Kidney (tissue), 13 donors: ENCODE measurements at regions not wholly inside any gene's neighbourhood (a gene's known extent, or its start where the extent isn't known, plus 50 kb on each side); places are given as distances from the start of the nearest gene placed in this dataset.

Experiments used
- DNase-seq, 5 donors: peaks; one replicate each; pipeline ENCODE4 v3.0.0-alpha.2; 2013 to 2020
- FAIRE-seq: peaks from 2 replicates; lab custom pipeline; 2012; peaks lifted over from hg19 to GRCh38; lab: Jason Lieb, UNC
- H3K27ac ChIP-seq, 2 donors: one replicate each; pipeline ENCODE4 v1.7.0; 2013; ENCODE audit warnings: low read depth in 2 of 2, low read length in 2 of 2, inconsistent platforms in 1 of 2
- H3K27me3 ChIP-seq: one replicate; pipeline ENCODE4 v1.7.1; 2013; ENCODE audit warnings: low read length, inconsistent platforms; ENCODE audit not compliant: control insufficient read depth, insufficient read depth
- H3K36me3 ChIP-seq, 3 donors: one replicate each; pipeline versions ENCODE4 v1.7.0 to v1.7.1; 2013; ENCODE audit warnings: low read length in 3 of 3, control low read depth in 1 of 3, inconsistent platforms in 1 of 3; ENCODE audit not compliant: insufficient read depth in 3 of 3, control insufficient read depth in 2 of 3
- H3K4me1 ChIP-seq, 3 donors: one replicate each; pipeline versions ENCODE4 v1.7.0 to v1.7.1; 2013; ENCODE audit warnings: low read length in 3 of 3, inconsistent platforms in 1 of 3, low read depth in 1 of 3; ENCODE audit not compliant: control insufficient read depth in 2 of 3, insufficient read depth in 2 of 3
- H3K4me3 ChIP-seq, 3 donors: one replicate each; pipeline versions ENCODE4 v1.7.0 to v1.8.1; 2013; ENCODE audit warnings: low read length in 3 of 3, control low read depth in 1 of 3, inconsistent platforms in 1 of 3
- H3K9ac ChIP-seq, 3 donors: one replicate each; pipeline versions ENCODE4 v1.7.0 to v1.7.1; 2013; ENCODE audit warnings: low read length in 3 of 3, control low read depth in 1 of 3, inconsistent platforms in 1 of 3
- H3K9me3 ChIP-seq, 3 donors: one replicate each; pipeline versions ENCODE4 v1.7.0 to v1.7.1; 2013; ENCODE audit warnings: low read length in 3 of 3, control low read depth in 1 of 3, inconsistent platforms in 1 of 3; ENCODE audit not compliant: control insufficient read depth in 2 of 3, insufficient read depth in 1 of 3
- CTCF ChIP-seq: IDR thresholded peaks from 3 replicates; pipeline ENCODE4 v1.5.1; 2012; ENCODE audit warnings: mild to moderate bottlenecking, moderate library complexity, borderline replicate concordance; ENCODE audit not compliant: insufficient read depth; ENCODE audit errors: extremely low read depth
- intact Hi-C: fragments of 100-400 bp; cut with DNase I; formaldehyde crosslinking; loops from one replicate; pipeline ENCODE4 v1.11.1; 2022
- donor health status: control.
- donor health status: control.
- donor health status: control.
- donor health status: control.
- donor health status: control.
- donor health status: DM: yes; HTN: yes; CAD: no.
- donor health status: Normal renal cell carcinoma (clear cell type).

- DNase-seq: no peak
- no peaks in the 10 kb centered on the region for H3K9me3 ChIP-seq
- H3K9ac ChIP-seq: no peak overlapping the region
- H3K27ac ChIP-seq: no peak overlapping the region
- intact Hi-C loops: no loop called here
- TF ChIP-seq CTCF: no peak
- H3K4me3 ChIP-seq: no peak overlapping the region
- no peak for FAIRE-seq
- H3K4me1 ChIP-seq: no peaks in the 10 kb centered on the region
- no peaks in the 10 kb centered on the region for H3K27me3 ChIP-seq
- no peaks in the 10 kb centered on the region for H3K36me3 ChIP-seq
These were observed 451.6 kb downstream of the TLE1 start for GRCh38 chr9:81237565-81238231.

- Histone ChIP-seq H3K27ac (no peak overlapping the region), H3K9ac (no peak overlapping the region), H3K27me3 (no peaks in the 10 kb centered on the region), H3K4me3 (no peak overlapping the region), H3K4me1 (no peaks in the 10 kb centered on the region), H3K36me3 (no peaks in the 10 kb centered on the region), H3K9me3 (no peaks in the 10 kb centered on the region)
- FAIRE-seq: no peak
- intact Hi-C loops: no loop called here
- TF ChIP-seq CTCF: no peak
- no peak for DNase-seq
These were observed 454.3 kb downstream of the TLE1 start for GRCh38 chr9:81234924-81235610.

- TF ChIP-seq CTCF: no peak
- Histone ChIP-seq H3K9me3 (no peaks in the 10 kb centered on the region), H3K27ac (no peak overlapping the region), H3K4me3 (no peak overlapping the region), H3K4me1 (no peaks in the 10 kb centered on the region), H3K9ac (no peak overlapping the region), H3K36me3 (no peaks in the 10 kb centered on the region), H3K27me3 (no peaks in the 10 kb centered on the region)
- intact Hi-C loops: no loop called here
- FAIRE-seq: peak; percentile 61
- DNase-seq: no peak
These were observed 458.3 kb downstream of the TLE1 start for GRCh38 chr9:81231011-81231410.
